Stimulated activated CD4-positive, alpha-beta T cell treated with anti-CD3 and anti-CD28 coated beads, Interleukin-1b, Interleukin-23, amount 100 ng/mL, for 1 hour (primary cell): ENCODE measurements at regions not wholly inside any gene's neighbourhood (a gene's known extent, or its start where the extent isn't known, plus 50 kb on each side); places are given as distances from the start of the nearest gene placed in this dataset.
"Not testable (repeated sequence)": the region's sequence is repeated elsewhere in the genome, so short reads cannot be mapped to it uniquely, and the experiment has no call there.

Experiments
- DNase-seq, 2 donors: peaks; one replicate each; pipeline ENCODE4 v3.0.0-alpha.2; 2020; ENCODE audit warnings: low read depth in 2 of 2

- no peak for DNase-seq
Observed at GRCh38 chr5:37915097-37915736, 75.4 kb upstream of the GDNF start.

GRCh38 chr5:37909610-37910266 lies 69.9 kb upstream of the GDNF start:
- DNase-seq = not testable (repeated sequence)

DNA sequence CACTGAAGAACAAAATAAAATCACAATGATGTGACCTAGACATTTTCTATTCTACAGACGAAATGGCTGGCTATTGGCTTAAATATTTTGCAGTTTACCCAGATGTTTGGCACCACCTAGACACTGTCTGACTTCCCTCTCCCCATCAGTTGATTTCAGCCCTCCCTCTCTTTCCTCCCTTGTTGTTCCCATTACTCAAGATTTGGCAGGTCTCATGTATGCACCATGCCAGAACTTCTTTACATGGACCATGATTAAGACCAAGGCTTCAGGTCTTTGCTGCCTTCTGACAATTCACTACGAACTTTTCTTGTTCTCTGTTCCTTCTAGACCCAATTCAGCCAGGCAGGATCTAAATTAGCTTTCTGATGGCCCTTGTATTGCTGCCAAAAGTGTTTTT lies 66.6 kb upstream of the GDNF start:
- DNase-seq = no peak

DNA sequence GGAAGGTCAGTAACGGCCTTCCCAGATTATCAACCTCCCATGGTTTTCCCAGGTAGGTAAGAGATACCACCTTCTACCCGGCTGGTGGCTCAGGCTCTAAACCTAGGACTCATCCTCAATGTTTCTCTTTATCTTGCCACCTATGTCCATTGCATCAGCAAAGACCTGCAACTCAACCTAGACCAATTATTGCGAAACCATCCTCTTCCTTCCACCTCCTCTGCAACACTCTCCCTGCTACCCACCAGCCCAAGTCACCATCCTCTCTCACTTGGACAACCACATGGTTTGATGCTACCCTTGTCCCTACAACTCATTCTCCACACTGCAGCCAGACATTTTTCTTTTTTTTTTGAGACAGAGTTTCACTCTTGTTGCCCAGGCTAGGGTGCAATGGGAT lies 65.4 kb upstream of the GDNF start:
- no peak for DNase-seq

- DNase-seq = no peak
Observed at GRCh38 chr5:37902323-37902722, 62.5 kb upstream of the GDNF start.

- DNase-seq = no peak
Observed at GRCh38 chr5:37900692-37901091, 60.9 kb upstream of the GDNF start.

DNA sequence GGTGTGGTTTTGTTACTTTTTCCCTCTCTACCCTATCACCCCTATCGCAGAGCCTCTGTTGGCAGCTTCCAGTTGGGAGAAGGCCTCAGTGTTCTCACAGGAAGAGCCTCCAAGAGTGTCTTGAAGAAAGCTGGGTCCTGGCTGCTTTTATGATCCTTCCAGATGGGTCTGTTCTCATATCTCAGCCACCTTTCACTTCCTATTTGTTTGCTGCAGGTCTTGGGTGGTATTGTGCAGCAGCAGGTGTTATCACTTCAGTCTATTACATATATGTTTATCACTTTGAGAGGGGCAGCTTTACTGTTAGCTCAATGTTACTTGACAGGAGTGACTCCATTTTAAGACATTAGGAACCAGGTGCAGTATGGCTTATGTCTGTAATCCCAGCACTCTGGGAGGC lies 59.2 kb upstream of the GDNF start:
- no peak for DNase-seq

DNA sequence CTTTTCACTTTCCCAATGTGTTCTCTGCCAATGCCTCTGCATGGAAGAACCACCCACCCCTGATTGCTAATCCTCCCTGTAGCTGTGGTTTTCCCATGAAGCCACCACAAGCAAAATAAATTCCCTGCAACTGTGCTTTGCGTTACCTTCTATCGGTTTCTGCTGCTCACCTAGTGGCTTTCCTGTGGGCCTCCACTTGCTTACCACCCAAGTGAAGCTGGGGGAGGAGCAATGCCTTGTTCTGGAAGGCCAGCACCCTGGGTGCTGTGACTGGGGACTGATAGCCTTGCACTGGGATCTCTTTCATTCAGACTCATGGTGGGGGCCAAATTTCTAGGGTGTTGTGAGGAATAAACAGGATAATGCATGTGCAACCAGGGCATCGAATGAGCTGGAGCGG lies 56.3 kb upstream of the GDNF start:
- no peak for DNase-seq

- no peak for DNase-seq
Observed at GRCh38 chr5:37893434-37894134, 53.7 kb upstream of the GDNF start.

DNA sequence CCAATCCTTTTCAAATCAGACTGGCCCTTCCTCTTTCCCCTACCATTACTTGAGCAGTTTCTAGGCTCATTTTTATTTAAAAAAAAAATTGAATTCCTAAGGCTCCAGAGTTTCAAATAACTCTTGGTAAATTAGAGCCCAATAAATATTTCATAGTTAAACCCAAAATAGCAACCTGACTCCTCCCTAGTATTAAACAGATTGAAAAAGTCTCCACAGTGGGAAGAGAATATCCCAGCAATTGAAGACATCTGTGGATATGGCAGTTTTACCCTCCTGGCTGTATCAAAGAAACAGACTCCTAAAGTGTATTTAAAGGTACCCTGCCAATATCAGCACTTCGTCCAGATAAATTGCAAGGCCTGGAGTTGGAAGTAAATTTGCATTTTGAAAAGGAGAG lies 52.7 kb upstream of the GDNF start:
- no peak for DNase-seq

GRCh38 chr5:37891832-37892231 lies 52.0 kb upstream of the GDNF start:
- DNase-seq = no peak

DNA sequence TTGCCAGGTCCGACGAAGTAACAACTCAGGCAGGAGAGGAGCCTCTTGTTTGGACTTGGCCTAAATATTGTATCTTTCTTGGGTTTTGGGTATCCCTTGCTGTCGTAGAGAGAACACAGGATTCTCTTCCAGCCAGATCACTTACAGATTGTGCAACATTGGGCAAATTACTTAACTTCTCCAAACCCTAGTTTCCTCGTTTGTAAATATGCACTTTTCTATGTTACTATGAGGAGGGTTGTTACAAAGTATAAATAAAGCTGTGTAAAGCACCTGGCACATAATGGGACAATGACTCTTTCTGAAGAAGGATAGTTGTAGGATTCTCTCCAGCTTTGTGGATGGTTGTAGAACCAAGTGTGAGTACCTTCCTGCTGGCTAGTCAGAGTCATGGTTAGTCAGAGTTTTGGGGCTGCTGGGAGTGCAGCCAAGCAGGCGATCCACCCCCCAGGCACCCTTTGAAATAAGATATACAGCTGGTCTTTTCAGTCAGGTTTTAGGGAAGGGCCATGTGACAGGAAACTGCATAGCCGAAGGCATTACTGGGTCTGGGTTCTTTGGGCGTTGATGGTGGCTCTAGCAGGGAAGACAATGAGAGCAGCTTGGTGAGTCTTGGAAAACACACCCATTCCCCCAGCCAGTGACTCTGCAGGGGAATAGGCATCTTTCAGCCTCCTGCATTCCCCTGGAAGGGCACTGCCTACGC lies 49.9 kb upstream of the GDNF start:
- no peak for DNase-seq
